HG03575 (cell line): ENCODE measurements at regions not wholly inside any gene's neighbourhood (a gene's known extent, or its start where the extent isn't known, plus 50 kb on each side); places are given as distances from the start of the nearest gene placed in this dataset.

Experiments
- ATAC-seq: cut with Tn5 transposase; IDR thresholded peaks from one replicate; pipeline ENCODE4 v1.9.1; 2021; ENCODE audit not compliant: unreplicated experiment, insufficient number of reproducible peaks, low FRiP score; ENCODE audit errors: extremely low read depth

- no peak for ATAC-seq
Measured at GRCh38 chr1:213844632-213845031, 143.1 kb upstream of the PROX1 start.

GRCh38 chr1:213852107-213852506 lies 135.7 kb upstream of the PROX1 start:
- no peak for ATAC-seq

- ATAC-seq = no peak
Measured at GRCh38 chr1:213858581-213858980, 129.2 kb upstream of the PROX1 start.

GRCh38 chr1:213861841-213862240 lies 125.9 kb upstream of the PROX1 start:
- no peak for ATAC-seq

GRCh38 chr1:213864091-213864490 lies 123.7 kb upstream of the PROX1 start:
- no peak for ATAC-seq

GRCh38 chr1:213868482-213868881 lies 119.3 kb upstream of the PROX1 start:
- no peak for ATAC-seq

GRCh38 chr1:213871179-213871578 lies 116.6 kb upstream of the PROX1 start:
- ATAC-seq = no peak

- no peak for ATAC-seq
Measured at GRCh38 chr1:213874789-213875188, 113.0 kb upstream of the PROX1 start.

GRCh38 chr1:213876531-213876930 lies 111.2 kb upstream of the PROX1 start:
- ATAC-seq = no peak

- ATAC-seq = no peak
Measured at GRCh38 chr1:213883618-213884017, 104.2 kb upstream of the PROX1 start.

- no peak for ATAC-seq
Measured at GRCh38 chr1:213884402-213884801, 103.4 kb upstream of the PROX1 start.

GRCh38 chr1:213884942-213885341 lies 102.8 kb upstream of the PROX1 start:
- ATAC-seq = no peak

- ATAC-seq = no peak
Measured at GRCh38 chr1:213887842-213888241, 99.9 kb upstream of the PROX1 start.

- ATAC-seq = no peak
Measured at GRCh38 chr1:213891989-213892902, 95.5 kb upstream of the PROX1 start.

- no peak for ATAC-seq
Measured at GRCh38 chr1:213898684-213899083, 89.1 kb upstream of the PROX1 start.

- no peak for ATAC-seq
Measured at GRCh38 chr1:213899413-213899812, 88.4 kb upstream of the PROX1 start.

- no peak for ATAC-seq
Measured at GRCh38 chr1:213905344-213905743, 82.4 kb upstream of the PROX1 start.

- ATAC-seq = no peak
Measured at GRCh38 chr1:213908521-213908920, 79.3 kb upstream of the PROX1 start.

- ATAC-seq = no peak
Measured at GRCh38 chr1:213914392-213914791, 73.4 kb upstream of the PROX1 start.

- ATAC-seq = no peak
Measured at GRCh38 chr1:213921311-213921710, 66.5 kb upstream of the PROX1 start.

GRCh38 chr1:213921712-213922111 lies 66.1 kb upstream of the PROX1 start:
- no peak for ATAC-seq
